IMR-90 (cell line): ENCODE measurements at regions not wholly inside any gene's neighbourhood (a gene's known extent, or its start where the extent isn't known, plus 50 kb on each side); places are given as distances from the start of the nearest gene placed in this dataset.

ENCODE experiments used
- CEBPB ChIP-seq: IDR thresholded peaks from 2 replicates; pipeline ENCODE4 v1.6.1; 2012; ENCODE audit warnings: low read depth, low read length, improper control_type of control experiment
- MXI1 ChIP-seq: IDR thresholded peaks from 2 replicates; pipeline ENCODE4 v1.6.1; 2012; ENCODE audit warnings: low read depth, mild to moderate bottlenecking, low read length, moderate library complexity, borderline replicate concordance
- POLR2A ChIP-seq: IDR thresholded peaks from 2 replicates; pipeline ENCODE4 v1.6.1; 2012; ENCODE audit warnings: mild to moderate bottlenecking, low read depth, low read length
- RAD21 ChIP-seq: IDR thresholded peaks from 2 replicates; pipeline ENCODE4 v1.6.1; 2012; ENCODE audit warnings: low read length, improper control_type of control experiment
- RCOR1 ChIP-seq: IDR thresholded peaks from 2 replicates; pipeline ENCODE4 v1.6.1; 2012; ENCODE audit warnings: mild to moderate bottlenecking, low read length, improper control_type of control experiment; ENCODE audit not compliant: insufficient replicate concordance
- SMC3 ChIP-seq: fragments of 150-350 bp; IDR thresholded peaks from 2 replicates; pipeline ENCODE4 v1.6.1; 2016; ENCODE audit warnings: low read depth, mild to moderate bottlenecking, antibody characterized with exemption, low read length, moderate library complexity
- USF2 ChIP-seq: fragments of 150-350 bp; IDR thresholded peaks from 2 replicates; pipeline ENCODE4 v1.6.1; 2017; ENCODE audit warnings: mild to moderate bottlenecking, antibody characterized with exemption, low read length, low read depth
- TF ChIP-seq, protein P1 (sequence below): conservative IDR thresholded peaks from 2 replicates; pipeline ENCODE4 v1.5.1; 2012; ENCODE audit warnings: mild to moderate bottlenecking, low read depth, low read length, improper control_type of control experiment

DNA sequence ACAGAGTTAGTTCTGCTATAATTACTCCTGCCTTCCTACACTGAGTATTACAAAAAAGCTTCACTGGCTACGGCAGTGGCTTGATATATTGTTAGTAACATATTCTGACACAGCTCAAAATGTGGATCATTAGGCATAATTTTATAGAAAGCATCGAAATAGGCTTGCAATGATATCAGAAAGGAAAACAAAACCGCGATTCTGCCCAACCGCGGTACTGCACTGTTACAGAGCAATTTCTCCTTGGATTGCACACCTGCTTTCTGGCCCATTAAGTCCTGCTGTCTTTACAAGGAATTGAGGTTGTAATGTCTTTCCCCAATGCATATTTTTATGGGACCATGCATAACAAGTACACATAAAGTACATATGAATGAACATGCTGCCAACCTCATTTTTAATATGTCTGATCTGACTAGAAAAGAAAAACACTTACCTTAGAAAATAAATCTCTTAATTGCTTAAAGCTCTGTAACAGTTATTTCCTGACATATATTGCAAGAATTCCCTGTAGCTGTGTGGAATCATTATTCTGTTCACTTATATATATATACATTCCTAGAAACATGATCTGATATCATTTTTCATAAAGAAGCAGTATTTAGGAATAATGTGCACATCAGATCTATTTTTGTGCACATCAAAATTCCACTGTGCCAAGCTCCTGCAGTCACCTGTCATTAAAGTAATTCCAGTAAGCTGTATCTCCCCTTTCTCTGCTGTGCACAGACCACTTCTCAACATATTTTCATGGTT, 763.9 kb downstream of the HACE1 start:
- TF ChIP-seq, protein P1, sequence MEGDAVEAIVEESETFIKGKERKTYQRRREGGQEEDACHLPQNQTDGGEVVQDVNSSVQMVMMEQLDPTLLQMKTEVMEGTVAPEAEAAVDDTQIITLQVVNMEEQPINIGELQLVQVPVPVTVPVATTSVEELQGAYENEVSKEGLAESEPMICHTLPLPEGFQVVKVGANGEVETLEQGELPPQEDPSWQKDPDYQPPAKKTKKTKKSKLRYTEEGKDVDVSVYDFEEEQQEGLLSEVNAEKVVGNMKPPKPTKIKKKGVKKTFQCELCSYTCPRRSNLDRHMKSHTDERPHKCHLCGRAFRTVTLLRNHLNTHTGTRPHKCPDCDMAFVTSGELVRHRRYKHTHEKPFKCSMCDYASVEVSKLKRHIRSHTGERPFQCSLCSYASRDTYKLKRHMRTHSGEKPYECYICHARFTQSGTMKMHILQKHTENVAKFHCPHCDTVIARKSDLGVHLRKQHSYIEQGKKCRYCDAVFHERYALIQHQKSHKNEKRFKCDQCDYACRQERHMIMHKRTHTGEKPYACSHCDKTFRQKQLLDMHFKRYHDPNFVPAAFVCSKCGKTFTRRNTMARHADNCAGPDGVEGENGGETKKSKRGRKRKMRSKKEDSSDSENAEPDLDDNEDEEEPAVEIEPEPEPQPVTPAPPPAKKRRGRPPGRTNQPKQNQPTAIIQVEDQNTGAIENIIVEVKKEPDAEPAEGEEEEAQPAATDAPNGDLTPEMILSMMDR = no peak
- no peak for TF ChIP-seq POLR2A
- no peak for TF ChIP-seq RAD21
- no peak for TF ChIP-seq RCOR1
- no peak for TF ChIP-seq USF2
- no peak for TF ChIP-seq CEBPB
- no peak for TF ChIP-seq MXI1
- TF ChIP-seq SMC3 = no peak
